ENCODE measurements at regions not wholly inside any gene's neighbourhood (a gene's known extent, or its start where the extent isn't known, plus 50 kb on each side); places are given as distances from the start of the nearest gene placed in this dataset.

DNA sequence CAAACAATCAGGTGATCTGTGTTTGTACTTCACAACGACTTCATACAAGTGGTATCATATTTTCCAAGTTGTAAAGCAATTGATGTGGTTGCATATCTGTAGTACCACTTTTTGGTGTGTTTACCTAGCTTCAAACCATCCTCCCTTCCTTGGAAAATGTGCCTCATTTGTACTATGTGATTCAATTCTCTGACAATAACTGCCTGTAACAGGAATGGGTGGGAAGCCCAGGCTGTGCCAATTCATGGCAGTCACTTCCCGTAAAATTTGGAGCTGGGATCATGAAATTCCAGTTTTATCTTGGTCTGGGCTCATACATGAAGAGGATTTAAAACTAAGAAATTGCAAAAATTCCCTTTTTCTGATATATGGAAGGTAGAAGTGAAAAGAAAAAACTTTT is 250.1 kb downstream of the DIO2 start:
- DNase-seq (ENCODE audit: low read depth in 2 of 2), result no peak

DNA sequence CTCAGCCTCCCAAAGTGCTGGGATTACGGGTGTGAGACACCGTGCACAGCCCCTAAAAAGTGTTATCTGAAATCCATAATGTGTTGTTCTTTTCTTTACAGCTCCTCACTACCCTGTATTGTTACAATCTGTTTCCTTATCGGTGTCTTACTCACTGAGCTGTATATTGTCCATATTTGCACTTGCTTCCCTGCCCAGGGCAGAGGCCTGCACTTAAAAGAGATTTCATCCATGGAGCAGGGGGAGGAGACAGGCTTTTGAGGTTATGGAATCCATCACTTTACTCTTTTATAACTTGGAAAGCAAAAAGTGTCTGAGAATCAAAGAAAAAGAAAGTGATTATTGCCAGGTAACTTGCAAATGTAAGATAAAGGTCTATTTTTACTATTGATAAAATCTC is 251.0 kb downstream of the DIO2 start:
- DNase-seq (ENCODE audit: low read depth in 2 of 2), result no peak

DNA sequence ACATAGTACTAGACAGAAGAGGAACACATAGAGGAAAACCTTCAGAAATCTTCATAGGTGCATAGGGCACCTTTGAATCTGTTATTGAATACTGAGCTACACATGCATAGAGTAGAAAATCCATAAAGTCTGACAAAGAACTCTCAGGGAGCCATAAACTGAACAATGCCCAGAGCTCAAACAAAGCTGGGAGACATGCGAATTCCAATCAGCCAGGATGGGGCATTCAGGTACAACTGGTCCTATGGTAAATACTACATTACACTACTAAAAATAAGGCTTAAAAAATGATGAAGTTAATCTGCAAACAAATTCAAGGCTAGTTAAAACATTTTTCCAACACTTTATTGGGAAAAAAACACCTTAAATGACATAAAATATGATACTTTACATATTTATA is 259.7 kb downstream of the DIO2 start:
- no peak for DNase-seq (ENCODE audit: low read depth in 2 of 2)

DNA sequence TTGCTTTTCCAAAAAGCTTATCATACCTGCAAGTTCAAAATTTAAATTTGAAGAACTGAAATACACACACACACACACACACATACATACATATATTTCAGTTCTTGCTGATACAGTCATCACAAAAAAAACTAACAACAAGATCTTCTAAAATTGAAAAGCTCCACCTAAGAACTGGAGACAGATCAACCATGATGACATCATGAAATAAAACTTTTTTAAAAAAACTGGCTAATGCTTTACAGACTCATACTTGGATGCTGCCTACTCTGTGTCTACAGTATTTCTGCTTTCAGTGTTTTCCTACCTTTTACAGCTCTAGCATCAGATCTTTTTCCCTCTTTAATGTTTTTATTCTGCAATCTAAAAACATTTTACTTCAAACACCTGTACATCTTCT is 261.4 kb downstream of the DIO2 start:
- no peak for DNase-seq (ENCODE audit: low read depth in 2 of 2)

DNA sequence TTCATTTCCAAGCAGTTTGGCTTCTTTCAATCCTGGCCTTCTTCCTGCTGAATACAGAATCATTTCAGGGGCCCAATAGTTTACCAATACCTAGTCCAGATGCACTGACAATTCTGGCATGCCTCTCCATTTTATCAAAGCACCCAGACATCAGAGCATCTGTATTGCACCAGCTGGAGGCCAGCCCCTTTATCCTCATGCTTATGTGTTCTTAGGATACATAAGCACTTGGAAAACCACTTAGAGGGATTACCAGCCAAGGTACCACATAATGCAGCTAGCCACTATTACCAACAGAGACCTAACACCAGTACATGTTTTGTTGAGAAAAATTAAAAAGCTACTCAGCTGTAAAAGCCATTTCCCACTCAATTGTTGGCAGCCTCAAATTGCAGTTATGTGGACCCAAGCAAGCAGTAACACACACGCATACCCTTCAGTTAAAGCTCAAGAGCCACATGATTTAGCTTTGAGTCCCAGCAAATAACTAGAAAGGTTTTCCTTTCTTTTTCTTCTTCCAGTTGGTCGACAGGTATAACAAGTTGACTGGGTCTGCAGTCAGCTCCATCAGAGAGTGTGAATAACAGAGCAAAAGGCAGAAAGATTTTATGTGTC is 263.8 kb downstream of the DIO2 start:
- DNase-seq (ENCODE audit: low read depth in 2 of 2), result no peak

DNA sequence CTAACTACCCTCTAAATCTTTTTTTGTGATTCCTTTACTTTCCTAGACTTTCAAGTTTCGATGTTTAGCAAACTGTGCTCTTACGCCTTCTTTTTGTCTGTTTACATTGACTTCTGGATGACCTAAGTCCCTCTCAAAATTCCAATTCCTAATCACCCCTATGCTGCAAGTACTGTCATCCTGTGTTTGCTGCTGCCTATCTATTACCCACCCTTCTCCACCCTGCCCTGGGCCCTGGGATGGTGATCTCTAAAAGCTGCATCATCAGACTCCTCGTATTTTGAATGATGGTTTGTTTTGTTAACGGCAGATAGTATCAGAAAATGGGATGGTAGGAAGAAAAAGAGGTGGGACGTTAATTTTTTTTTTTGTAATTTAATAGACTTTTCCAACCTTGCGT is 272.1 kb downstream of the DIO2 start:
- no peak for DNase-seq (ENCODE audit: low read depth in 2 of 2)

DNA sequence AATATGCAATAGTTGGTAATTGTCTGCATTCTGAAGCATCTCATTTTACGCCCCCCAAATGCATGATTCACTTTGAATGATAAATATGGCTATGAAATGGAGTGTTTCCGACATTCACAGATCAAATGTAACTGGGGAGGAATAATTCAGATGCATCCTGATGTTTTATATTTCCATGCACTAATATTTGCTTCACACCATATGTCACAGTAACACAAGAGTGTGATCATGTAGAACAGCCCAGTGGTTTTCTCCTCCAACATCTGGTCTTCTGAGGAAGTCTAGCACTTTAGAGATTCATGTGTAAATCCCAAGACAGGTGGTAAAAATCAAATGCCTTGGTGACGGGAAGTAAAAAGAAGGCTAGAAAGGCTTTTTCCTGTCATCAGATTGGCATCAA is 273.1 kb downstream of the DIO2 start:
- no peak for DNase-seq (ENCODE audit: low read depth in 2 of 2)

DNA sequence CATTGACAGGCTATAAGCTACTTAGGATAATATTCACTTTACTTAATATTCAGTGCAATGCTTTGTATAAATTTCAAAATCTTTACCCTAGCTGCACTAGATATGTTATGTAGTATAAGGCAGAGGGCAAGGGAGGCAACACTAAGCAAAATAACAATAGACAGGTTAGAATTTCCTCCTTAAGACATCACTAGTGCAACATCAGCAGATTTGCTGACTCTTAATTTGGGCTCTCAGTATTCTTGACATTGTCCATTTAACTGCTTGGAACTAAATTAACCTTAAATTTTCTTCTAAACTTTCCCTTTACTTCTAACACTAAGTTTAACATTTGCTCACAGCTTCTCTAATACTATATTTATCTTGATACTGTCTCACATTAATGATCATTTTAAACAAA is 273.9 kb downstream of the DIO2 start:
- no peak for DNase-seq (ENCODE audit: low read depth in 2 of 2)

DNA sequence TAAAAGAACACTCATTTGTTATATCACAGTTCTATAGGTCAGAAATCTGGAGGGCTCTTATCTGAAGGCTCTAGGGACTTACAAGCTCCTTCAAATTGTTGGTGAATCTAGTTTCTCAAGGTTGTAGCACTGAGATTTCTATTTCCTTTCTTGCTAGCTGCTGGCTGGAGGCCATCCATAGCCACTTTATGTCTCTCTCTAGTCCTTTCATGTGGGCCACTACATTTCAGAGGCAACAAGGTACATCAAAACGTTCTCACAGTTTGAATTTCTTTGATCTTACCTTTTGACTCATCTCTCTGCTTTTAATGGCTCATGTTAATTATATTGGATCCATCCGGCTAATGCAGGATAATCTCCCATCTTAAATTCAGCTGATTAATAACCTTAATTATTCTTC is 286.8 kb downstream of the DIO2 start:
- no peak for DNase-seq (ENCODE audit: low read depth in 2 of 2)

DNA sequence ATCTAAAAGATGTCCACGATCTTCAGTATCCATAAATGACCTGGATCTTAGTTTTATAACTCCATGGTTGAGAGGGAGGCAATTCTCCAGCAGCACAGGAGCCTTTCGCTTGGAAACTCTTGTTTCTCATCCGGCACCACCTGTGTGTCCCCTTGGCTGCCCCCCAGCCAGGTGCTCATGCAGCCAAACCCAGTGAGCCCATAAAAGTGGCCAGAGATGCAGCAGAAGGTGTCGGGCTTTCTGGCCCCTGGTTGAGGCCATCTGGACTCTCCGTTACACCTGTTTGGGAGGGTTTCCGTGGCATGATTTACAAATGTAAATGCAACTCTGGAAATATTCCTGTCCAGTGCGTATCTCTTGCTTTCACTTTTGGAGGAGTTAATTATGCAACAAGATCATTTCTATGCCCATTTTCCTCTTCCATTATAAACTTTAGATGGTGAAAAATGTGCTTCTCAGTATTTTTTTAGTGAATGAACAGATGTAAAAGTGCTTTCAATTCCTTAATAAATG is 291.1 kb downstream of the DIO2 start:
- DNase-seq (ENCODE audit: low read depth in 2 of 2), result no peak

Measured in fibroblast of skin of left quadriceps (primary cell).